Fibroblast of upper back skin (primary cell): ENCODE measurements at regions not wholly inside any gene's neighbourhood (a gene's known extent, or its start where the extent isn't known, plus 50 kb on each side); places are given as distances from the start of the nearest gene placed in this dataset.
A peak's percentile ranks its signal among the peaks of the same experiment; 100 is the strongest.

Source experiments
- DNase-seq: peaks from one replicate; pipeline ENCODE4 v3.0.0-alpha.2; 2013

- no peak for DNase-seq
These were observed 99.6 kb downstream of the ODF2L start for GRCh38 chr1:86296305-86297205.

- DNase-seq = no peak
These were observed 106.4 kb downstream of the ODF2L start for GRCh38 chr1:86289746-86290145.

DNA sequence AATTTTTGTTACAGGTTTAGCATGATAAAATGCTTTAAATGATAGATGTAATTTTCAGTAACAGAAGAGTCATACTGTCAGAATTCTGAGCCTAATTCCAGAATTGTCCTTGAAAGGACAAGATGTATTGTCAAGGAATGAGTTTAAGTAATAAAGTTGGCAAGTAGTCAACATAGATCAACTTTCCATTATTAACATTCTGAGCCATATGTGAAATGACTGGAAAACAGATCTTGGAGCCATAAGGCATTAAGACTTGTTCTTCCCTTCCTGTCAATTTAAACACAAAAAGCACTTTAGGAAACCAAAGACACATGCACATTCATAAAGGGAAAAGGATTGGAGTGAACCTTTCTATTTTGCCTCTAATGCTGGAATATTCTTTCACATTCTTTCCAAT lies 107.0 kb downstream of the ODF2L start:
- peak; percentile 28 for DNase-seq

DNA sequence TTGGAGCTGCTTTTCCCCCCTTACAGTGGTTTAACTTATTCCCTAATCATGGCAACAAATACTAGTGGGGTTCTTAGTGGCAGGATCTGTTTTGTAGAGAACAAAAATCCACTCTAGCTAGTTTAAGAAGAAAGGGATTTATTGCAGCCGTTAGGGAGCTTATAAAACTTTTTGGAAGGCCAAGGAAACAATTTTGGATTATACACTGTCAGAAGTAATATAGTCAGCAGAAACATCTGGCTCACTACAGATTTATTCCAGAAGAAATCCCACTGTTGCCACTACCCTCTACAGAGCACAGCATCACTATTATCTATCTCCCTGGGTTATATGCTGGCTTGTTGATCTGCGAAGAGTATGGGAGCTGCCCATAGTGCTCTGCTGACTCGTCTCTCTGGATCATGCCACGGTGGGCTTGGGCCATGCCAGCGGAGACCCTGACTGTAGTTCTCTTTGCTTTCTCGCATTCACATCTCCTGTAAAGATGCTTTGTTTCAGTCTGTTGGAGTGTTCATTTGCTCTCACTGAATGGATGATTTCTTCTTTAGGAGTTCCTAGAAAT lies 107.5 kb downstream of the ODF2L start:
- no peak for DNase-seq

- DNase-seq = no peak
These were observed 110.3 kb downstream of the ODF2L start for GRCh38 chr1:86285796-86286195.

DNA sequence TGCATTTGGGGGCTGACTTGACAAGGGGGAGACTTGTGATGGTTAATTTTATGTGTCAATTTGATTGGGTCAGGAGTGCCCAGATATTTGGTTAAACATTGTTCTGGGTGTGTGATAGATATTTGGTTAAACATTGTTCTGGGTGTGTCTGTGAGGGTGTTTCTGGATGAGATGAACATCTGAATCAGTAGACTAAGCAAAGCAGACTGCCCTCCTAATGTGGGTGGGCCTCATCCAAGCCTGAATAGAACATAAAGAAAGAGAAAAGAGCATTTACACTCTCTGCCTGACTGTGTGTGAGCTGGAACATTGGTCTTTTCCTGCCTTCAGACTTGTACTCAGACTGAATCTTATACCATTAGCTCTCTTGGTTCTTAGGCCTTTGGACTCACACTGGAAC lies 113.5 kb downstream of the ODF2L start:
- DNase-seq = no peak

DNA sequence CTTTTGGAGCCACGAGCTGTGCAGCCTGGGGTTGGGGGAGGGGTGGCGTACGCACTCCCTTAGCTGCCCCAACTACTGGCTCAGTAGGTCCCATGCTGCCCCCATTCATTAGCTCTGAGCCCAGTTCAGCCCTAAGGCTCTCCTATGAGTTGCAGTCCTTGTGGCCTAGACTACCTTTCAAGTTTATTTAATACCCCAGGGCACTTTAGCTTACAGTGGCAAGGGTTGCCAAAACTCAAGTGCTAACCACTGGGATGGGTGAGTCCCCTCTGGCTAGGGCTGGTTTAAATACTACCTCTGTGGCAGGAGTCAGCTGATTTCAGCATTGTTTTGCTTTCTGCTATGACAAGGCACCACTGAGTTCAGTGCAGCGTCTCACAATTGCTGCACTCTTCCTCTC lies 118.2 kb downstream of the ODF2L start:
- DNase-seq = no peak

DNA sequence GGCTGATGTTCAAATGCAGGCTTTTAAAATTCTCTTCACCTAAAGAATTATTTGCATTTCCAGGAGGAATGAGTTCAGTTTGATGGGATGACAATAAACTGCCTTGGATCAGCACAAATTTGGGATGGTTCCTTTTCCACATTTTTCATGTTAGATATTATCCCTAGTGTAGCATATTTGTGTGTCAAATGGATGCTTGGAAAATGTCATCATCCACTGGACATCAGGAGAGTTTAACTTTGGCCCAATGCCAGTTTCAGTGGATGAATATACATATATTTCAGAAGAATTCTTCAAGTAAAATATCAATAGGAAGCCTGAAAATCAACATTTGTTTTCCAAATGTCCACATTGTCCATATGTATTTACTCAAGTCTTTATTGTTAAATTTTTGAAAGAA lies 116.5 kb upstream of the COL24A1 start:
- peak; percentile 25 for DNase-seq

DNA sequence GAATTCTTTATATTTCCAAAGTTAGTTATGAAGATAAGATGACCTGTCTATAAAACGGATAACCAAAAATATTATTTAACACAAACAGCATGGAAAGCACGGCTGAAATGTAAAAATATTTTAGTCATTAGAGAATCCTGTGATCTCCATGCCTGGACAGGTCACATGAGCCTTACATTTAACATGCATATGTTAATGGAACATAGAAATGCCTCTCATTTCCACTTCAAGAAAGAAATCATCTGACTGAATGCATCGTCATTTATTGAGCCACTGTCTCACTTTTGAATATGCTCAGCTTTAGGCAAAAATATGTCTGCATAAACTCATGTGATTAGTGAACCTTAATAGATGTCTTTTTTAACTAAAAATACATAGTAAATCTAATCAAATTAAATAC lies 115.5 kb upstream of the COL24A1 start:
- no peak for DNase-seq

- DNase-seq = no peak
These were observed 114.5 kb upstream of the COL24A1 start for GRCh38 chr1:86271046-86271445.

DNA sequence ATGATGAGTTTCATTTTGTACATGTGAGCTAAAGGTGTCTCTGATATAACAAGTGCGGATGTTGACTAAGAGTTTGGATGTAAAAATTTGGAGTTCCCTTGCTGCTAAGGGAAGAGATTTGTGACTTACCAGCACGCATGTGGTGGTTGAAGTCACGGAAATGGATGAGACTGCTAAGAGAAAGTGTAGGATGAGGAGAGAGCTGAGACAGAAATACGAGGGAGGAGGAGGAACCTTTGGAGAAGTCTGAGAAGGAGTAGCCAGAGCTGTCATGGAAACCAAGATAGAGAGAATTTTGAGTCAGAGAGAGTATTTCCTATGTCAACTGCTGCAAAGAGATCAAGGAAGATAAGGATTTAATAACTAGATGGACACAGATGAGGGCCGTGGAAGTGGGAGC lies 106.5 kb upstream of the COL24A1 start:
- DNase-seq = no peak

- no peak for DNase-seq
These were observed 103.9 kb upstream of the COL24A1 start for GRCh38 chr1:86260476-86260875.

DNA sequence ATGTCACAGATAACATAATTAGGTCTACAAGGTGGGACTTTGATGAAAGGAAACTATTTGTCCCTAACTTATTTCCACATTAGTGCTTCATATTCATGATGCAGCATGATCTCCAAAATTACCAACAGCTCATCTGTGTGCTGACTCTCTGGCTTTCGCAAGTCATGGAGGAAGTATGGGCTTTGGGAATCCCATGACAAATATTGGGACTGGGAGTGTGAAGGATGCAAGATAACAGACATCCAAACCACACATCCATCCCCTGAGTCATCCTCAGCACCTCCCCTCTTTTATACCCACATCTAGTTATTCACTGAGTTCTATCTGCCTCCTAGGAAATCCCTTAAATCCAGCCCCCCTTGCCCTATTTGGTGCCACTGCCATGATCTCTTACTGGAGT lies 102.8 kb upstream of the COL24A1 start:
- peak; percentile 57 for DNase-seq

GRCh38 chr1:86258101-86258500 lies 101.5 kb upstream of the COL24A1 start:
- DNase-seq = peak; percentile 64

DNA sequence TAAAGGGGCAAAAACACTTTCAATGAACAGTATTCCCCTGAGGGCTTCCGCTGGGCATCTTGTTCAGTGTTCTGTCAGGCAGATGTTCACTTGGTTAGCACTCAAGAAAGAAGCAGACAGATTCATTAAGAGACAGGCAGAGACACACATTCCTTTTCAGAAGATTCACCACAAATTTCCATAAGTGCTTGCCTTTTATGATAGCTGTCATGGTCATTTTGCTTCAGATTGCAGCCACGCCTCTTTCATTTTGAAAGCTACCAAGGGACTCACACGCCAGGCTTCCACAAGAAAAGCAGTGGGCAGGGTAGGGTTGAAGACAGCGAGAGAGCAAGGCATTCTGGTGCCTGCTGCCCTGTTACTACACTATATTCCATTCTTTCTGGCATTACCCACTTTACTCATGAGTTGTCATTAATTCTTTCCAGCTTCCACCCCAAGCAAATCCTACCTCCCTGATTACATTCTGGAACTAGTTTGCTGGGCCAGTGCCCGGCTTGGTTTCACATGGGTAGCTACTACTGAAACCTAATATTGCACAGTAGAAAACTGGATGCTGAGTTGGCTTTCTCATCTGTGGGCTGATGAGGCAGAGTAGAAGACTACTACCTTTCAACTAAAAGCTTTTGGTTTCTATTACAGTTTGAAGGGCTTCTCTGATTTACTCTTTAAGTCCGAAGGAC lies 91.2 kb upstream of the COL24A1 start:
- DNase-seq = peak; percentile 63

DNA sequence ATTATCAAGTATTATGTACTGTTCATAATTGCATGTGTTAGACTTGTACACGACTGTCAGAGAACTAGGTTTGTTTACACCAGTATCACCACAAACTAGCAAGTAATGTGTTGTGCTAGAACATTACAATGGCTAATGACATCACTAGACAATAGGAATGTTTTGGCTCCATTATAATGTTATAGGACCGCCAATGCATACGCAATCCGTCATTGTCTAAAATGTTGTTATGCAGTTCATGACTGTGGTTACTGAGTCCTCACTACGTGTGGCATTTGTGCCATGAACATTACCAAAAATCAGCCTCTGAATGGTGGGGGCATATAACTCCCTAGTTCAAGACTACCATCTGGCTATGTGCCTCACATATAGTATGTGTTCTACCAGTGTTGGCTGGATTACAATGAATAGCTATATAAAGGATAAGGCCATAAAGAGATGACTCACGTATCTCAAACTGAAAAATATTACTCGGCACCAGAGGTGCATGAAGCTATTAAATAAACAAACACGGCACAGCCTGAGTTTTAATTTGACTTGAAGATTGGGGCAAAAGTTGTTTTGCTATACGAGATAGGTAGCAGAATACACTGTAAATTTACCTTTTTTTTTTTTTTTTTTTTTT lies 89.1 kb upstream of the COL24A1 start:
- DNase-seq = peak; percentile 28

GRCh38 chr1:86239894-86240293 lies 83.3 kb upstream of the COL24A1 start:
- no peak for DNase-seq

GRCh38 chr1:86239490-86239889 lies 82.9 kb upstream of the COL24A1 start:
- no peak for DNase-seq

DNA sequence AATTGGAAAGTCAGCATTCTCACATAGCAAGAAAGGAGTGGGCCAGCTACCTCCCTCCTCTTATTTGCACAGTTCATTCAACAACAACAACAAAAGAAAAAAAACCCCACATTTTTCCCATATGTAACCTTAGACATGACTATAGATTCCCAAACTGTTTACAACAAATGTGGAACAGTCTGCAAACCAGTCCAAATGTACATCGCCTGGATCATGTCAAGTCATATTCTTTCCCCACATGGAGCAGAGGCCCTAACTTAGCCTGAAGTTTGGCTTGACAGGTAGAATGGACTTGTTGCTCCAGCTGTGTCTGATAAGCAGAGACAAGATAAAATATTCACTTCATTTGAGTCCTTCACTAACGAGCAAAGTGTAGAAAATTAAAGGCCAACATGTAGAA lies 81.7 kb upstream of the COL24A1 start:
- no peak for DNase-seq

DNA sequence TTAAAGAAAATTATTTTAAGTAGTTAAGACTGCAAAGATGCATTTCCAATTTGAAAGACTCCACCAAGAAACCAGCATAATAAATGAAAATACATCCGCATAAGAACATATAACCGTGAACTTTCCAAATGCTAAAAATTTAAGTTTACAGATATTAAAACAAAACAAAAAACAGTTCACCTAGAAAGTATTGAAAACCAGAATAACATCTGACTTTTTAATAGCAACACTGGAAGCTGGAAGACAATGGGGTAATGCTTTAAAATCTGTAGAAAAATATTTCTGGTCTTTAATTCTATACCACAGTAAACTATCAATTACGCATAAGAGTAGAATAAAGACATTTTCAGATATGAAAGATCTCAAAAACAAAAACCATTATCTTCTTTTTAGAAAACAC lies 79.3 kb upstream of the COL24A1 start:
- no peak for DNase-seq

DNA sequence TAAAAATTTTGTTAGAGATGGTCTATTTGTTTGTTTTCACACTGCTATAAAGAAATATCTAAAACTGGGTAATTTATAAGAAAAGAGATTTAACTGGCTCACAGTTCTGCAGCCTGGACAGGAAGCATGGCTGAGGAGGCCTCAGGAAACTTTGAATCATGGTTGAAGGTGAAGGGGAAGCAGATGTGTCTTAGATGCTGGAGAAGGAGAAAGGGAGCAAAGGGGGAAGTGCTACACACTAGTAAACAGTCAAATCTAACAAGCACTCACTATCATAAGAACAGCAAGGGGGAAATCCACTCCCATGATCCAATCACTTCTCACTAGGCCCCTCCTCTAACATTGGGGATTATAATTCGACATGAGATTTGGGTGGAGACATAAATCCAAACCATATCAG lies 76.8 kb upstream of the COL24A1 start:
- DNase-seq = no peak

GRCh38 chr1:86231076-86231475 lies 74.5 kb upstream of the COL24A1 start:
- no peak for DNase-seq

DNA sequence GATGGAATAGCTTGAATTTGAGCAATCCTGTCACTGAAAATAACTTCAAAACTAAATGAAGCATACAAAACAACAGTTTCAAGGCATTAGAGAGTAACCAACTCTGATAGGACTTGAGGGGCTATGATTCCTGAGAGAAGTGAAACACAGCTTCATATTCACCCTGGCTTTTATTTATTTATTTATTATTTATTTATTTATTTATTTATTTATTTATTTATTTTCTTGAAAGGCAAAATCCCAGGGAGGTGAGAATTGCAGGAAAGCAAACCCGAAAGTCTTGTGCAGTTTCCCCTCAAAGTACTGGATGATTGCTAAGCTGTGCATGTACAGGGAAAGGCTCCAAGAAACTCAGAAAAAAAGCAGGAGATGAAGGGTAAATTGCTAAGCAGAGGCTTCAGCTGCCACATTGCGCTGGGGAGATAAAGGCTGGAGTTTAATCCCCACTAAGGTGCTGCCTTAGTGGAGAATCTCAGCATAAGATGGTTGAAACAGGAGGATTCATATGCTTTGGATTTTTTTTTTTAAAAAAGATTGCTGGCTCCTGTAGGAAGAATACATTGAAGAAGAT lies 72.9 kb upstream of the COL24A1 start:
- no peak for DNase-seq
